SK-N-SH treated with all-trans-retinoic acid at 6 μM for 48 hours (cell line): ENCODE measurements at regions not wholly inside any gene's neighbourhood (a gene's known extent, or its start where the extent isn't known, plus 50 kb on each side); places are given as distances from the start of the nearest gene placed in this dataset.
"Not testable (repeated sequence)": the region's sequence is repeated elsewhere in the genome, so short reads cannot be mapped to it uniquely, and the experiment has no call there.

Experiments used
- ATAC-seq: fragments of 200-7000 bp; cut with Tn5 transposase; 3 replicates; pipeline ENCODE4 v1.9.1; 2020; ENCODE audit warnings: mild to moderate bottlenecking, moderate library complexity
- ARNTL ChIP-seq: fragments of 450-650 bp; formaldehyde crosslinking; IDR thresholded peaks from 2 replicates; pipeline ENCODE4 v1.5.0; 2020; ENCODE audit warnings: low read depth, mild to moderate bottlenecking, moderate library complexity, borderline replicate concordance
- BACH2 ChIP-seq: fragments of 250-450 bp; sonication (Bioruptor Pico); IDR thresholded peaks from 2 replicates; pipeline ENCODE4 v1.9.0; 2021; ENCODE audit warnings: mild to moderate bottlenecking, borderline replicate concordance
- CREB5 ChIP-seq: fragments of 250-450 bp; sonication (Bioruptor Pico); IDR thresholded peaks from 2 replicates; pipeline ENCODE4 v1.5.1; 2020; ENCODE audit warnings: low read depth, mild to moderate bottlenecking, moderate library complexity
- CSDC2 ChIP-seq: fragments of 250-450 bp; sonication (Bioruptor Pico); IDR thresholded peaks from 2 replicates; pipeline ENCODE4 v1.5.0; 2020; ENCODE audit warnings: mild to moderate bottlenecking, moderate library complexity
- CSRNP3 ChIP-seq: fragments of 250-450 bp; sonication (Bioruptor Pico); IDR thresholded peaks from 2 replicates; pipeline ENCODE4 v1.5.1; 2021; ENCODE audit warnings: mild to moderate bottlenecking, moderate library complexity
- ESRRG ChIP-seq: fragments of 250-450 bp; sonication (Bioruptor Pico); IDR thresholded peaks from 2 replicates; pipeline ENCODE4 v1.6.1; 2021; ENCODE audit warnings: mild to moderate bottlenecking
- GLIS3 ChIP-seq: fragments of 250-450 bp; sonication (Bioruptor Pico); IDR thresholded peaks from 2 replicates; pipeline ENCODE4 v1.5.0; 2020; ENCODE audit warnings: mild to moderate bottlenecking, moderate library complexity
- ISL1 ChIP-seq: fragments of 250-450 bp; sonication (Bioruptor Pico); IDR thresholded peaks from 2 replicates; pipeline ENCODE4 v2.1.2; 2022; ENCODE audit warnings: mild to moderate bottlenecking, moderate library complexity
- OSR1 ChIP-seq: fragments of 250-450 bp; sonication (Bioruptor Pico); IDR thresholded peaks from 2 replicates; pipeline ENCODE4 v1.8.0; 2022; ENCODE audit warnings: moderate library complexity, mild to moderate bottlenecking, inconsistent platforms
- PATZ1 ChIP-seq: fragments of 250-450 bp; sonication (Bioruptor Pico); IDR thresholded peaks from 2 replicates; pipeline ENCODE4 v1.8.0; 2020; ENCODE audit warnings: mild to moderate bottlenecking, moderate library complexity, borderline replicate concordance
- PPARA ChIP-seq: fragments of 250-450 bp; sonication (Bioruptor Pico); IDR thresholded peaks from 2 replicates; pipeline ENCODE4 v1.5.0; 2020; ENCODE audit warnings: mild to moderate bottlenecking, borderline replicate concordance
- RARB ChIP-seq: fragments of 250-450 bp; sonication (Bioruptor Pico); IDR thresholded peaks from 2 replicates; pipeline ENCODE4 v1.8.0; 2021; ENCODE audit warnings: mild to moderate bottlenecking, moderate library complexity
- SNAI2 ChIP-seq: fragments of 250-450 bp; sonication (Bioruptor Pico); IDR thresholded peaks from 2 replicates; pipeline ENCODE4 v1.5.0; 2020; ENCODE audit warnings: mild to moderate bottlenecking, moderate library complexity
- TCF4 ChIP-seq: fragments of 250-450 bp; sonication (Bioruptor Pico); IDR thresholded peaks from 2 replicates; pipeline ENCODE4 v1.8.0; 2021; ENCODE audit warnings: mild to moderate bottlenecking, moderate library complexity, borderline replicate concordance
- TOX ChIP-seq: fragments of 250-450 bp; sonication (Bioruptor Pico); IDR thresholded peaks from 2 replicates; pipeline ENCODE4 v1.8.0; 2021; ENCODE audit warnings: mild to moderate bottlenecking, moderate library complexity, borderline replicate concordance
- ZNF565 ChIP-seq: fragments of 450-650 bp; formaldehyde crosslinking; conservative IDR thresholded peaks from 2 replicates; pipeline ENCODE4 v1.5.0; 2020; ENCODE audit warnings: low read depth, mild to moderate bottlenecking, moderate library complexity
- ZNF70 ChIP-seq: fragments of 450-650 bp; formaldehyde crosslinking; IDR thresholded peaks from 2 replicates; pipeline ENCODE4 v1.5.0; 2020; ENCODE audit warnings: mild to moderate bottlenecking, moderate library complexity
- ZNF8 ChIP-seq: fragments of 450-650 bp; formaldehyde crosslinking; IDR thresholded peaks from 2 replicates; pipeline ENCODE4 v1.5.0; 2020; ENCODE audit warnings: mild to moderate bottlenecking, moderate library complexity
- TF ChIP-seq, protein P1 (sequence below): fragments of 250-450 bp; sonication (Bioruptor Pico); IDR thresholded peaks from 2 replicates; pipeline ENCODE4 v1.5.0; 2020; ENCODE audit warnings: mild to moderate bottlenecking, moderate library complexity

DNA sequence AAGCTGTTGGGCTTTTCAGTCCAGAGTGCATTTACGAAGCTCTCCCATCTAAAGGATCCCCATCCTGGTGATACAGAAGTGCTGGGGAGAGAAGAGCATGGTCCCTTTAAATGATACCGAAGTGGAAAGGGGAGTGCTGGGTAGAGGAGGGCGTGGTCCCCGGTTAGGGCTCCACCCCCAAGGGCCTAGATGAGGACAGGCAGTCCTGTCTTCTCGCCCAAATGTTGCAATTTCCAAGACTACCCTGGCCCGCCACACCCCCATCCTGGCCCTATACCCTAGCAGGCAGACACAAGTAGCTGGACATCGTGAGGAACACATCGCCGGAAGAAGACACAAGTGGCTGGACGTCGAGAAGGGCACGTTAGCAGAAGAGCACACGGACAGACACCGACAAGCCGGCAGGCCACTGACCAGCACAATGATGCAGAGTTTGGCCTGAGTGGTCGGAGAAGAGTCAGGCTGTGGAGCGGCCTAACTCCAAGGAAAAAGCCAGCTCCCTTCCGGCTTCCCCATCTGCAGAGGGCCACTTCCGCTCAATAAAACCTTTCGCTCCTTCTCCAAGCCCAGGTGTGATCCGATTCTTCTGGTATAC, 439.5 kb upstream of the NRP1 start (continued):
- TF ChIP-seq CSRNP3 (CRISPR knock-in tag) (no peak), ESRRG (CRISPR knock-in tag) (no peak)

DNA sequence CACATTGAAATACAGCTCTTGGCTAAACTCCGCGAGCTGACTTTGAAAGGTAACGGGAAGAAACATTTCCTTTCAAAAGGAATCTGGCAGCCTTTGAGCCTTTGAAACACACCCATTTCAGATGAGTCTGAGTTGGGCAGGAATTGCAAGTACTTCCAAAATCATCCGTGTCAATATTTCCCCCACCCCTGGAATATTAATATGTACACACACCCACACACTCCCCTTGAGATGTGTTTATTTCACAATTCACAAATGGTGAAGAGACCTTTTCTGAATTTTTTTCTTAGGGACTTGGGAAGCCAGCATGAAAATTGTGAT, 438.7 kb upstream of the NRP1 start:
- TF ChIP-seq ZNF565 (CRISPR knock-in tag) (no peak), PATZ1 (CRISPR knock-in tag) (no peak), ZNF8 (CRISPR knock-in tag) (no peak), ISL1 (CRISPR knock-in tag) (no peak), TCF4 (no peak), OSR1 (CRISPR knock-in tag) (no peak), ESRRG (CRISPR knock-in tag) (no peak), CSDC2 (CRISPR knock-in tag) (no peak), GLIS3 (no peak), BACH2 (no peak), ARNTL (CRISPR knock-in tag) (no peak), SNAI2 (no peak), TOX (no peak), PPARA (CRISPR knock-in tag) (no peak), RARB (no peak), ZNF70 (no peak), CSRNP3 (CRISPR knock-in tag) (no peak), CREB5 (CRISPR knock-in tag) (no peak)
- TF ChIP-seq, protein P1, sequence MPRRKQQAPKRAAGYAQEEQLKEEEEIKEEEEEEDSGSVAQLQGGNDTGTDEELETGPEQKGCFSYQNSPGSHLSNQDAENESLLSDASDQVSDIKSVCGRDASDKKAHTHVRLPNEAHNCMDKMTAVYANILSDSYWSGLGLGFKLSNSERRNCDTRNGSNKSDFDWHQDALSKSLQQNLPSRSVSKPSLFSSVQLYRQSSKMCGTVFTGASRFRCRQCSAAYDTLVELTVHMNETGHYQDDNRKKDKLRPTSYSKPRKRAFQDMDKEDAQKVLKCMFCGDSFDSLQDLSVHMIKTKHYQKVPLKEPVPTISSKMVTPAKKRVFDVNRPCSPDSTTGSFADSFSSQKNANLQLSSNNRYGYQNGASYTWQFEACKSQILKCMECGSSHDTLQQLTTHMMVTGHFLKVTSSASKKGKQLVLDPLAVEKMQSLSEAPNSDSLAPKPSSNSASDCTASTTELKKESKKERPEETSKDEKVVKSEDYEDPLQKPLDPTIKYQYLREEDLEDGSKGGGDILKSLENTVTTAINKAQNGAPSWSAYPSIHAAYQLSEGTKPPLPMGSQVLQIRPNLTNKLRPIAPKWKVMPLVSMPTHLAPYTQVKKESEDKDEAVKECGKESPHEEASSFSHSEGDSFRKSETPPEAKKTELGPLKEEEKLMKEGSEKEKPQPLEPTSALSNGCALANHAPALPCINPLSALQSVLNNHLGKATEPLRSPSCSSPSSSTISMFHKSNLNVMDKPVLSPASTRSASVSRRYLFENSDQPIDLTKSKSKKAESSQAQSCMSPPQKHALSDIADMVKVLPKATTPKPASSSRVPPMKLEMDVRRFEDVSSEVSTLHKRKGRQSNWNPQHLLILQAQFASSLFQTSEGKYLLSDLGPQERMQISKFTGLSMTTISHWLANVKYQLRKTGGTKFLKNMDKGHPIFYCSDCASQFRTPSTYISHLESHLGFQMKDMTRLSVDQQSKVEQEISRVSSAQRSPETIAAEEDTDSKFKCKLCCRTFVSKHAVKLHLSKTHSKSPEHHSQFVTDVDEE (CRISPR knock-in tag) = no peak
- ATAC-seq = no peak

- no peak for ATAC-seq
- TF ChIP-seq PATZ1 (CRISPR knock-in tag) = no peak
- no peak for TF ChIP-seq BACH2
- TF ChIP-seq, all 23 proteins: peak for 0
Measured at GRCh38 chr10:33772370-33773252, 438.1 kb upstream of the NRP1 start.

GRCh38 chr10:33771856-33772255, 437.4 kb upstream of the NRP1 start:
- ATAC-seq = not testable (repeated sequence)
